ENCODE measurements at regions not wholly inside any gene's neighbourhood (a gene's known extent, or its start where the extent isn't known, plus 50 kb on each side); places are given as distances from the start of the nearest gene placed in this dataset.

DNA sequence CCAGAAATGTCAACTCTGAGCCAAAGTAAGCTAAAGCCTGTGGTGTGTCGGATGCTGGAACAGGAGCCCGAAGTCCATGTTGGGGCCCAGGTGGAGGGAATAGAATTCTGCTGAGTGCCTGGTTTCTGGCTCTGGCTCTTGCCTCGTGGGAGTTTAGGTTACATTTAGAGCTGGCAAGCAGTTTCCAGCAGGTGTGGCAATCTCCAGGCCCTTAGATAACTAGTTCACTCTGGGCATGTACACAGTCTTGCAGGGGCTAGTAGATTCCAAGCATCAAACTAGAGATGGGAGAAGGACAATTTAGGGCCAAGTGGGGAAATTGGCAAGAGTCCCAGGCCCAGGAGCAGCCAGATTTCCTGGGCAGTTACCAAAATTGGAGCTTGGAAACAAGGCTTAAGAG is 56.3 kb upstream of the STOX2 start:
- Histone ChIP-seq H3K27me3 (ENCODE audit: insufficient read depth, low read length) (peaks cover 2% of the 10 kb centered on the region), H3K4me2 (ENCODE audit: low read length) (no peak overlapping the region), H3K27ac (ENCODE audit: low read depth, low read length) (no peak overlapping the region), H3K9me3 (ENCODE audit: insufficient read depth, low read depth, low read length) (no peaks in the 10 kb centered on the region), H3K4me1 (ENCODE audit: insufficient read depth, low read length) (no peaks in the 10 kb centered on the region), H3K4me3 (ENCODE audit: insufficient read depth, low read depth, low read length) (no peak overlapping the region), H3K36me3 (ENCODE audit: insufficient read depth, low read length) (no peaks in the 10 kb centered on the region), H2AFZ (ENCODE audit: low read depth, low read length) (no peak overlapping the region), H3K79me2 (ENCODE audit: insufficient read depth, low read length) (no peaks in the 10 kb centered on the region), H3K9ac (ENCODE audit: low read length) (no peak overlapping the region), H4K20me1 (ENCODE audit: insufficient read depth, low read length) (no peaks in the 10 kb centered on the region)
- Mint-ChIP-seq H3K27ac (ENCODE audit: unreplicated experiment) (no peak overlapping the region), H3K4me1 (ENCODE audit: low read depth, unreplicated experiment) (no peaks in the 10 kb centered on the region), H3K27me3 (ENCODE audit: low read depth, unreplicated experiment) (peaks cover 16% of the 10 kb centered on the region), H3K4me3 (ENCODE audit: unreplicated experiment) (no peak overlapping the region), H3K9me3 (ENCODE audit: unreplicated experiment) (peaks cover 15% of the 10 kb centered on the region), H3K36me3 (ENCODE audit: low read depth, unreplicated experiment) (peaks cover 3% of the 10 kb centered on the region)
- FAIRE-seq, result no peak
- TF ChIP-seq, protein P1, sequence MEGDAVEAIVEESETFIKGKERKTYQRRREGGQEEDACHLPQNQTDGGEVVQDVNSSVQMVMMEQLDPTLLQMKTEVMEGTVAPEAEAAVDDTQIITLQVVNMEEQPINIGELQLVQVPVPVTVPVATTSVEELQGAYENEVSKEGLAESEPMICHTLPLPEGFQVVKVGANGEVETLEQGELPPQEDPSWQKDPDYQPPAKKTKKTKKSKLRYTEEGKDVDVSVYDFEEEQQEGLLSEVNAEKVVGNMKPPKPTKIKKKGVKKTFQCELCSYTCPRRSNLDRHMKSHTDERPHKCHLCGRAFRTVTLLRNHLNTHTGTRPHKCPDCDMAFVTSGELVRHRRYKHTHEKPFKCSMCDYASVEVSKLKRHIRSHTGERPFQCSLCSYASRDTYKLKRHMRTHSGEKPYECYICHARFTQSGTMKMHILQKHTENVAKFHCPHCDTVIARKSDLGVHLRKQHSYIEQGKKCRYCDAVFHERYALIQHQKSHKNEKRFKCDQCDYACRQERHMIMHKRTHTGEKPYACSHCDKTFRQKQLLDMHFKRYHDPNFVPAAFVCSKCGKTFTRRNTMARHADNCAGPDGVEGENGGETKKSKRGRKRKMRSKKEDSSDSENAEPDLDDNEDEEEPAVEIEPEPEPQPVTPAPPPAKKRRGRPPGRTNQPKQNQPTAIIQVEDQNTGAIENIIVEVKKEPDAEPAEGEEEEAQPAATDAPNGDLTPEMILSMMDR (IDR thresholded peaks at IDR 0.05; ENCODE audit: insufficient read depth, low read depth, low read length), result no peak
- no peak for TF ChIP-seq EZH2 (IDR thresholded peaks at IDR 0.05; ENCODE audit: insufficient read depth, low read length)
- no peak for DNase-seq (ENCODE audit: low read depth)

DNA sequence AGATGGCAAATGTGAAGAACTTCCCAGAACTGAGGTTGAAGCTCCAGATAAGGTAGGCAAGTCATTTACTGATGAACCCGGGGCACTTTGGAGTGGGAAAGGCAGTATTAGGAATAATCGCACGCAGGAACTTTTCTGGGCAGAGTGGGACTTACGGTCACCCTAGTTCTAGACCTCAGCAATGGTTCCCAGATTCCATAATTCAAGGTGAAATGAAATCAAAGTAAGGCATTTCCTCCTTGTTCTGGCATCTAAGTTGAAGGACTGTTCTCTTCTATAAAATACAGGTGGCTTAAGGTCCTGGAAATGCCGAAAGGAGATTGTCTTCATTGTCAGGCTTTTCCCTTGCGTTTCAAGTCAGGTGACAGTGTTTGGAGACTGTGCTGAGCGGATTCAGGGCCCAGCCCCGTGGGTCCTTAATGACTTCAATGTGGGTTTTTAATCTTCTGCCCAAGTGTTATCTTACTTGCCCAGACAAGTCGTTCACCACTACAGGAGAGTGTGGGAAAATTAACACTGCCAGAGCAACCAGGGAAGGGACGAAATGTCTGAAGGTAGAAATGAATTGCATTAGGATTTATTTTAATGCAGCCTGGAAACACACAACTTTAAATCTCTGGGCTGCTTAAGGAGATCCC is 52.1 kb upstream of the STOX2 start:
- no peak for TF ChIP-seq EZH2 (IDR thresholded peaks at IDR 0.05; ENCODE audit: insufficient read depth, low read length)
- TF ChIP-seq, protein P1 (IDR thresholded peaks at IDR 0.05; ENCODE audit: insufficient read depth, low read depth, low read length), result no peak
- Mint-ChIP-seq H3K4me3 (ENCODE audit: unreplicated experiment) (no peak overlapping the region), H3K4me1 (ENCODE audit: low read depth, unreplicated experiment) (no peaks in the 10 kb centered on the region), H3K27me3 (ENCODE audit: low read depth, unreplicated experiment) (peaks cover 16% of the 10 kb centered on the region), H3K27ac (ENCODE audit: unreplicated experiment) (no peak overlapping the region), H3K9me3 (ENCODE audit: unreplicated experiment) (peaks cover 9% of the 10 kb centered on the region), H3K36me3 (ENCODE audit: low read depth, unreplicated experiment) (peaks cover 3% of the 10 kb centered on the region)
- Histone ChIP-seq H4K20me1 (ENCODE audit: insufficient read depth, low read length) (no peaks in the 10 kb centered on the region), H2AFZ (ENCODE audit: low read depth, low read length) (no peak overlapping the region), H3K9me3 (ENCODE audit: insufficient read depth, low read depth, low read length) (peaks cover 4% of the 10 kb centered on the region), H3K79me2 (ENCODE audit: insufficient read depth, low read length) (no peaks in the 10 kb centered on the region), H3K27ac (ENCODE audit: low read depth, low read length) (no peak overlapping the region), H3K27me3 (ENCODE audit: insufficient read depth, low read length) (no peaks in the 10 kb centered on the region), H3K4me2 (ENCODE audit: low read length) (no peak overlapping the region), H3K4me1 (ENCODE audit: insufficient read depth, low read length) (no peaks in the 10 kb centered on the region), H3K4me3 (ENCODE audit: insufficient read depth, low read depth, low read length) (no peak overlapping the region), H3K36me3 (ENCODE audit: insufficient read depth, low read length) (no peaks in the 10 kb centered on the region), H3K9ac (ENCODE audit: low read length) (no peak overlapping the region)
- FAIRE-seq (no peak), DNase-seq (ENCODE audit: low read depth) (no peak)

DNA sequence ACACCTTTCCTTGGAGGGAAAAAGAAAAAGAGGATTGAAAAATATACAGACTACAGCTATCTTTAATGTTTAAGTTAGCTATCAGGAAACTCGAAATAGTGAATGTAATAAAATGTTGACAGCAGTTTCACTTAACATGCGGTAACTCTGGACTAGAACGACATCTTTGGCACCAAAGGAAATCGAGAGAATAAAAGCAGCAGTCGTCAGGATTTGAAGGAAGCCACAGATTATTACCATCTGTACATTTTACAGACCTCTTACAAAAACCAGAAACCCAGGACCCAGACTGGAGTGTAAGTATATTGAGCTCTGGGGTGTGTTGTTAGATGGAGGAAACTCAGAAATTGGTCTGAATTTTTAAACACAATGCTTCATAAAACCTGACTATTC is 51.6 kb upstream of the STOX2 start:
- H4K20me1 ChIP-seq (ENCODE audit: insufficient read depth, low read length), result no peaks in the 10 kb centered on the region
- no peak overlapping the region for H3K9ac ChIP-seq (ENCODE audit: low read length)
- H3K27ac Mint-ChIP-seq (ENCODE audit: unreplicated experiment), result no peak overlapping the region
- peaks cover 9% of the 10 kb centered on the region for H3K9me3 Mint-ChIP-seq (ENCODE audit: unreplicated experiment)
- no peaks in the 10 kb centered on the region for H3K36me3 ChIP-seq (ENCODE audit: insufficient read depth, low read length)
- no peak overlapping the region for H3K4me2 ChIP-seq (ENCODE audit: low read length)
- FAIRE-seq (no peak), DNase-seq (ENCODE audit: low read depth) (no peak)
- peaks cover 3% of the 10 kb centered on the region for H3K36me3 Mint-ChIP-seq (ENCODE audit: low read depth, unreplicated experiment)
- no peaks in the 10 kb centered on the region for H3K4me1 Mint-ChIP-seq (ENCODE audit: low read depth, unreplicated experiment)
- H3K9me3 ChIP-seq (ENCODE audit: insufficient read depth, low read depth, low read length), result peaks cover 4% of the 10 kb centered on the region
- no peaks in the 10 kb centered on the region for H3K79me2 ChIP-seq (ENCODE audit: insufficient read depth, low read length)
- H3K27ac ChIP-seq (ENCODE audit: low read depth, low read length), result no peak overlapping the region
- H3K4me3 Mint-ChIP-seq (ENCODE audit: unreplicated experiment), result no peak overlapping the region
- H3K4me3 ChIP-seq (ENCODE audit: insufficient read depth, low read depth, low read length), result no peak overlapping the region
- peaks cover 20% of the 10 kb centered on the region for H3K27me3 Mint-ChIP-seq (ENCODE audit: low read depth, unreplicated experiment)
- no peak overlapping the region for H2AFZ ChIP-seq (ENCODE audit: low read depth, low read length)
- TF ChIP-seq, protein P1 (IDR thresholded peaks at IDR 0.05; ENCODE audit: insufficient read depth, low read depth, low read length), result no peak
- TF ChIP-seq EZH2 (IDR thresholded peaks at IDR 0.05; ENCODE audit: insufficient read depth, low read length), result no peak
- H3K4me1 ChIP-seq (ENCODE audit: insufficient read depth, low read length), result no peaks in the 10 kb centered on the region
- no peaks in the 10 kb centered on the region for H3K27me3 ChIP-seq (ENCODE audit: insufficient read depth, low read length)
